Natural killer cell (primary cell): ENCODE measurements at regions not wholly inside any gene's neighbourhood (a gene's known extent, or its start where the extent isn't known, plus 50 kb on each side); places are given as distances from the start of the nearest gene placed in this dataset.

Source experiments
- ATAC-seq, 3 donors: fragments of 150-1000 bp in 2 of 3; fragments of 200-7000 bp in 1 of 3; cut with Tn5 transposase; 1 replicate in 1 of 3; 2 replicates in 2 of 3; pipeline ENCODE4 v1.10.0; 2021; ENCODE audit warnings: mild to moderate bottlenecking in 2 of 3, moderate library complexity in 2 of 3
- DNase-seq, 2 donors: peaks; one replicate each; pipeline versions ENCODE4 v3.0.0 to v3.0.0-alpha.2; 2013 to 2021; ENCODE audit warnings: mixed read lengths in 1 of 2
- H3K27ac ChIP-seq: one replicate; pipeline ENCODE4 v1.5.1; 2013; ENCODE audit warnings: mild to moderate bottlenecking, low read length
- H3K27me3 ChIP-seq: one replicate; pipeline ENCODE4 v1.6.1; 2013; ENCODE audit warnings: low read length; ENCODE audit not compliant: control insufficient read depth, insufficient read depth
- H3K36me3 ChIP-seq: one replicate; pipeline ENCODE4 v1.6.1; 2013; ENCODE audit warnings: low read length; ENCODE audit not compliant: control insufficient read depth, insufficient read depth
- H3K4me1 ChIP-seq: one replicate; pipeline ENCODE4 v1.6.1; 2013; ENCODE audit warnings: low read length; ENCODE audit not compliant: control insufficient read depth, insufficient read depth
- H3K4me3 ChIP-seq: one replicate; pipeline ENCODE4 v1.5.1; 2013; ENCODE audit warnings: low read length
- H3K9me3 ChIP-seq: one replicate; pipeline ENCODE4 v1.6.1; 2013; ENCODE audit warnings: low read length; ENCODE audit not compliant: control insufficient read depth, insufficient read depth
- H3K27ac Mint-ChIP-seq, 2 donors: one replicate each; pipeline ENCODE4 v1.8.0; 2022; ENCODE audit warnings: mild to moderate bottlenecking in 2 of 2, mixed read lengths in 2 of 2, moderate library complexity in 1 of 2
- H3K27me3 Mint-ChIP-seq, 2 donors: one replicate each; pipeline ENCODE4 v1.8.0; 2022; ENCODE audit warnings: low read depth in 2 of 2, mixed read lengths in 2 of 2
- H3K36me3 Mint-ChIP-seq: one replicate; pipeline ENCODE4 v1.8.0; 2022; ENCODE audit warnings: mixed read lengths
- H3K4me1 Mint-ChIP-seq, 2 donors: one replicate each; pipeline ENCODE4 v1.8.0; 2022; ENCODE audit warnings: mixed read lengths in 2 of 2
- H3K4me3 Mint-ChIP-seq: one replicate; pipeline ENCODE4 v1.8.0; 2022; ENCODE audit warnings: mild to moderate bottlenecking, moderate library complexity, mixed read lengths
- H3K9me3 Mint-ChIP-seq, 2 donors: one replicate each; pipeline ENCODE4 v1.8.0; 2022; ENCODE audit warnings: mixed read lengths in 2 of 2
- CTCF ChIP-seq: fragments of 200-600 bp; IDR thresholded peaks from one replicate; pipeline ENCODE4 v1.8.0; 2022; ENCODE audit warnings: antibody characterized with exemption
- WGBS: methylation state at CpG from one replicate; pipeline ENCODE4 v1.1.7; 2013; ENCODE audit warnings: missing lambda C conversion rate; ENCODE audit not compliant: insufficient coverage; 5-methylcytosine and 5-hydroxymethylcytosine counted together
- intact Hi-C: fragments of 100-400 bp; cut with micrococcal nuclease; formaldehyde crosslinking; loops from one replicate; pipeline ENCODE4 v1.14.2; 2022

GRCh38 chr5:2260211-2261003 lies 377.7 kb upstream of the IRX4 start:
- no peak overlapping the region for H3K4me3 Mint-ChIP-seq
- H3K4me3 ChIP-seq, result no peak overlapping the region
- H3K27me3 Mint-ChIP-seq, result no peaks in the 10 kb centered on the region
- no peak for ATAC-seq
- H3K4me1 ChIP-seq, result no peaks in the 10 kb centered on the region
- no peaks in the 10 kb centered on the region for H3K9me3 Mint-ChIP-seq
- TF ChIP-seq CTCF, result no peak
- H3K36me3 ChIP-seq, result no peaks in the 10 kb centered on the region
- no peaks in the 10 kb centered on the region for H3K27me3 ChIP-seq
- intact Hi-C loops, result no loop called here
- no peaks in the 10 kb centered on the region for H3K9me3 ChIP-seq
- no peaks in the 10 kb centered on the region for H3K36me3 Mint-ChIP-seq
- no peak overlapping the region for H3K27ac ChIP-seq
- DNase-seq, result no peak
- H3K27ac Mint-ChIP-seq, result no peak overlapping the region
- H3K4me1 Mint-ChIP-seq, result no peaks in the 10 kb centered on the region
- WGBS, result 89% methylated on average over 23 of the region's 23 CpGs

GRCh38 chr5:2259494-2260107 lies 376.9 kb upstream of the IRX4 start:
- H3K27ac ChIP-seq, result no peak overlapping the region
- no peak for ATAC-seq
- no peaks in the 10 kb centered on the region for H3K9me3 Mint-ChIP-seq
- H3K27me3 Mint-ChIP-seq, result no peaks in the 10 kb centered on the region
- H3K4me3 Mint-ChIP-seq, result no peak overlapping the region
- H3K4me3 ChIP-seq, result no peak overlapping the region
- no peaks in the 10 kb centered on the region for H3K4me1 ChIP-seq
- H3K36me3 ChIP-seq, result no peaks in the 10 kb centered on the region
- no peaks in the 10 kb centered on the region for H3K9me3 ChIP-seq
- intact Hi-C loops, result no loop called here
- TF ChIP-seq CTCF, result no peak
- no peak overlapping the region for H3K27ac Mint-ChIP-seq
- DNase-seq, result no peak
- WGBS, result 70% methylated on average over 7 of the region's 7 CpGs
- H3K4me1 Mint-ChIP-seq, result no peaks in the 10 kb centered on the region
- no peaks in the 10 kb centered on the region for H3K27me3 ChIP-seq
- H3K36me3 Mint-ChIP-seq, result no peaks in the 10 kb centered on the region

- no peaks in the 10 kb centered on the region for H3K36me3 Mint-ChIP-seq
- no peak overlapping the region for H3K4me3 Mint-ChIP-seq
- DNase-seq (no peak), ATAC-seq (no peak)
- WGBS, result 81% methylated on average over 8 of the region's 8 CpGs
- no peaks in the 10 kb centered on the region for H3K27me3 Mint-ChIP-seq
- intact Hi-C loops, result no loop called here
- H3K4me1 Mint-ChIP-seq, result no peaks in the 10 kb centered on the region
- H3K4me3 ChIP-seq, result no peak overlapping the region
- H3K4me1 ChIP-seq, result no peaks in the 10 kb centered on the region
- H3K27ac Mint-ChIP-seq, result no peak overlapping the region
- no peak overlapping the region for H3K27ac ChIP-seq
- H3K36me3 ChIP-seq, result no peaks in the 10 kb centered on the region
- no peaks in the 10 kb centered on the region for H3K9me3 ChIP-seq
- no peaks in the 10 kb centered on the region for H3K9me3 Mint-ChIP-seq
- no peak for TF ChIP-seq CTCF
- no peaks in the 10 kb centered on the region for H3K27me3 ChIP-seq
Measured at GRCh38 chr5:2258861-2259260, 376.1 kb upstream of the IRX4 start.
